ENCODE measurements at regions not wholly inside any gene's neighbourhood (a gene's known extent, or its start where the extent isn't known, plus 50 kb on each side); places are given as distances from the start of the nearest gene placed in this dataset.

DNA sequence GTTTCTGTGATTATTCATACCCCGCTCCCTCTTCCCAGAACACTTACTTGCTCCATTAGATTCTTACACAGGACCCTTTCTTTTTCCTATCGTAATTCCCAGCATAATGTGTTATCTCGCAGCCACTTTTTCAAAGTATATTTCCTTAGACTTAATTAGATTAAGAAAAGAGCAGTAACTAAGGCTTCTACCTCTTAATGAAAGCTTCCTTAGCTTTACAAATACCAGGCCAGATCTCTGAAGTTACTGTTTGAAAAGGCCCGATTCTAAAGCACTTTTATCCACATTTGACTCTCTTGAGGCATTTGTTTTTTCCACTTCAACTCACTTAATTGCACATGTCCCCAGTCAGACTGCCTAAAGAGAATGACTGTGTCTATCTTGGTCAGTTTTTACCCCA, 1264.3 kb upstream of the ADGRL2 start:
- TF ChIP-seq CTCF (conservative IDR thresholded peaks at IDR 0.05; ENCODE audit: low read depth, low read length) (no peak), EZH2 (IDR thresholded peaks at IDR 0.05; ENCODE audit: borderline replicate concordance, low read depth, low read length, poor library complexity, severe bottlenecking) (no peak)

Data from A673 (cell line).